ENCODE measurements at regions not wholly inside any gene's neighbourhood (a gene's known extent, or its start where the extent isn't known, plus 50 kb on each side); places are given as distances from the start of the nearest gene placed in this dataset.

GRCh38 chr19:30128211-30128610, 186.2 kb downstream of the URI1 start:
- DNase-seq (ENCODE audit: low read depth), result no peak

GRCh38 chr19:30130356-30131122, 188.5 kb downstream of the URI1 start:
- DNase-seq (ENCODE audit: low read depth), result no peak

- DNase-seq (ENCODE audit: low read depth), result no peak
Measured at GRCh38 chr19:30131246-30131645, 189.2 kb downstream of the URI1 start.

DNA sequence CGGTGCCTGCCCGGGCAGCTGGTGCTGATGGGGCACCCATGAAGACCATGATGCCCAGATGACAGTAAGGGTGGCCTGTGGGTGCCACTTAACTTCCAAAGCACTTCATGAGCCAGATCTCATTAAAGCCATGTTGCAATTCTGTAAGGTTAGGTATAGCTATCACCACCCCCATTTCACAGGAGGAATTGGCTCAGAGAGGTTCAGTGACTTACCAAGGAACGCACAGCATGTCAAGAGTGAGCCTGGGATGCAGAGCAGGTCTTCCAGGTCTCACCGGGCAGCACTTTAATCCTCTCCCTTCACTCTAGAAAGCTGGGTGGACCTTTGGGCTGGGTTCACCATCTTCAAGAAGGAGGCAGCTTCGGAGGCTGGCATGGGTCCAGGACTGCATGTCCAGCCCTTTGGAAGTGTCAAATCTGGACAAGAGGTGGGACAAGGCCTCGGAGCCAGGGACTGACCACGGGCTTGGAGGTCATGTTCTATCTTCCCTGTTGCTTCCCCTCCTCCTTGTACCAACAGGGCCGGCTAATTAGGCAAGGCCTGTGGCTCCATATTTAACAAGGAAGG, 189.8 kb downstream of the URI1 start:
- no peak for DNase-seq (ENCODE audit: low read depth)

GRCh38 chr19:30132343-30133075, 190.5 kb downstream of the URI1 start:
- no peak for DNase-seq (ENCODE audit: low read depth)

DNA sequence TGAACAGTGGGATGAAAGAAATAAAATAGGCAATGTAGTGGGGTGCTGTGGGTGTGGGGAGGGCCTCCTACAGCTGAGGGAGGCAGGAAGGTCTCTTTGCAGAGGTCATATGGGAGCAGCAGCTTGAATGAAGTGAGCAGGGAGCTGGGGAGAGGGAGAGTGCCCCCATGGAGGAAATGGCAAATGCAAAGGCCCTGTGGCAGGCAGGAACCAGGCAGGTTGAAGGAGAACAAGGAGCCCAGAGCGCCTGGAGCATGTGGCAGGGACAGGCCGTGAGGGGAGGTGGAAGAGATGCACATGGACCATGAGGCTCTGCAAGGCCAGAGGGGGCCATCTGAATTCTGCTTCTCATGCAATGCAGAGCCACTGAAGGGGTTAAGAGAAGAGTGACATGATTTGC, 191.8 kb downstream of the URI1 start:
- no peak for DNase-seq (ENCODE audit: low read depth)

- no peak for DNase-seq (ENCODE audit: low read depth)
Measured at GRCh38 chr19:30135093-30135757, 193.2 kb downstream of the URI1 start.

- DNase-seq (ENCODE audit: low read depth), result no peak
Measured at GRCh38 chr19:30135797-30136196, 193.8 kb downstream of the URI1 start.

DNA sequence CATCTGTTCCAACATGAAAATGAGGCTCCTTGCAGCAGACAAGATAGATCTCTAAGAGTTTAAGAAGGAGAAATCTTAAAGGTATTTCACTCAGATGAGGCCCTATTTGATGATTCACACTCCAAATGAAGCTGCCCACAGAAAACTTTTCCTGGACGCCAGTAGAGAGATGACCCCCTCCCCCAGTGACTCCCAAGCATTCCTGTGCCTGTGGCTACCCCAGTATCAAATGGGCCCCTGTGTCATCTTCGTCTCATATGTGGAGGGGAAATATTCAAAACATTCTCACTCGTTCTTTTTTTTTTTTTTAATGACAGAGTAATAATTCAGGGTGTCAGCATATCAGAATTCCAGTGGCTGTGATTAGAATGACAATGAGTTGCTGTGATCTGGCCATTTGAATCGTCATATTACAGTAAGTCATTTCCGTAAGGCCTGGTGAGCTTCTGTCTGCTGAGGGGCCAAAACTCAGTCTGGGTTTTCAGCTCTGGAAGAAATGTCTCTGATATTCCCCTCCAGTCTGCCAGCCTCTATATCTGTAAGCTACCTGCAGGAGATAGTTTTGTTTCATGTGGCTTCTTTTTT, 194.7 kb downstream of the URI1 start:
- DNase-seq (ENCODE audit: low read depth), result no peak

GRCh38 chr19:30137747-30138146, 195.7 kb downstream of the URI1 start:
- DNase-seq (ENCODE audit: low read depth), result no peak

- DNase-seq (ENCODE audit: low read depth), result no peak
Measured at GRCh38 chr19:30144242-30144758, 202.3 kb downstream of the URI1 start.

DNA sequence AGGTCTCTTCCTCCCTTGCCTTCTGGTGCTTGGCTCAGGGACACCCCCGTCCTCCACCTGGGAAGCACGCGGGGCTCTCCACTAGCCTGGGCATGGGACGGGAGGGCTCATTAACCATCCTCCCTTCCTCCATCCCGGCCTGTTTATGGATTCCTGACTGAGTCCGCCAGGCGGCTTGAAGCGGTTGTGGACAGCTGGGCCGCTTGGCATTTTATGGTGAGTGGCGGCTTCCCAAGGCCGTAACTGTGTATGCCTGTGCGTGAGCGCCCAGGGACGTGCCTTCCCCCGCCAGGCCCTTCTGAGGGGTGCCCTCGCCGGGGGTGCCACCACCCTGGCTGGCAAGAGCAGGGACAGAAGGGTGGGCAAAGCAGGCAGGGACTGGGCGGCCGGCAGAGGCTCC, 202.8 kb downstream of the URI1 start:
- no peak for DNase-seq (ENCODE audit: low read depth)

- no peak for DNase-seq (ENCODE audit: low read depth)
Measured at GRCh38 chr19:30145467-30145866, 203.4 kb downstream of the URI1 start.

GRCh38 chr19:30146346-30146745, 204.3 kb downstream of the URI1 start:
- DNase-seq (ENCODE audit: low read depth), result no peak

DNA sequence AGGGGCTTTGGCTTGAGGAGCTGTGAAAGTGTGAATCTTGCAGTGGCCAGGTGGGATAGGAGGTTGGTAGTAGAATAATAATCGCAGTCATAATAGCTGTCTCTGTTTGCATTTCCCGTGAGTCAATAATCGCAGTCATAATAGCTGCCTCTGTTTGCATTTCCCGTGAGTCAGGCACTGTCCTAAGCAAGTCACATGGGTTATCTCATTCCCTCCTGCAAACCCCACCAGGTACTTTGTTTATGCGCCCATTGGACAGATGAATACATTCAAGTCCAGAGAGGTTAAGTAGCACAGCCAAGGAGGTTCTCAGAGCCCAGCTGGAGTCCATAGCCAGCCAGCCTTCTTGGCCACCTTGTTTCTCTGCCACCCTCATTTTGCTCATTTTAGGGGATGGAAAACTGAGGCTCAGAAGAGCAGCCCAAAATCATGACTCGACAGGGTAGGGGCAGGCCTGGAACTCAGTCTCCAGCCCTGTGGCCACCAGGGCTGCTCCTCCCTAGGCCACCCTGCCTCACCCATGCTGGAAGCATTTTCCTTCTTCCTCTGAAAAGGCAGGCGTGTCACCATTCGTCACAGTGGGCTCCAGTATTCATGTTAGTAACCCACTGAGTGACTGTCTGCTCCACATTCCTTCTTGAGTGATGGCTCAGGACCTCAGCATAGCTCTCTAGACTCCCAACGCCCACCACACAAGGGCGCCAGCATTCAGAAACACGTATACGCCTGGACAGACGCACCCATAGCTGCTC, 206.2 kb downstream of the URI1 start:
- DNase-seq (ENCODE audit: low read depth), result no peak

GRCh38 chr19:30148803-30149202, 206.8 kb downstream of the URI1 start:
- DNase-seq (ENCODE audit: low read depth), result no peak

- no peak for DNase-seq (ENCODE audit: low read depth)
Measured at GRCh38 chr19:30149300-30149699, 207.3 kb downstream of the URI1 start.

- DNase-seq (ENCODE audit: low read depth), result no peak
Measured at GRCh38 chr19:30150626-30151025, 208.6 kb downstream of the URI1 start.

GRCh38 chr19:30151081-30151480, 209.0 kb downstream of the URI1 start:
- no peak for DNase-seq (ENCODE audit: low read depth)

DNA sequence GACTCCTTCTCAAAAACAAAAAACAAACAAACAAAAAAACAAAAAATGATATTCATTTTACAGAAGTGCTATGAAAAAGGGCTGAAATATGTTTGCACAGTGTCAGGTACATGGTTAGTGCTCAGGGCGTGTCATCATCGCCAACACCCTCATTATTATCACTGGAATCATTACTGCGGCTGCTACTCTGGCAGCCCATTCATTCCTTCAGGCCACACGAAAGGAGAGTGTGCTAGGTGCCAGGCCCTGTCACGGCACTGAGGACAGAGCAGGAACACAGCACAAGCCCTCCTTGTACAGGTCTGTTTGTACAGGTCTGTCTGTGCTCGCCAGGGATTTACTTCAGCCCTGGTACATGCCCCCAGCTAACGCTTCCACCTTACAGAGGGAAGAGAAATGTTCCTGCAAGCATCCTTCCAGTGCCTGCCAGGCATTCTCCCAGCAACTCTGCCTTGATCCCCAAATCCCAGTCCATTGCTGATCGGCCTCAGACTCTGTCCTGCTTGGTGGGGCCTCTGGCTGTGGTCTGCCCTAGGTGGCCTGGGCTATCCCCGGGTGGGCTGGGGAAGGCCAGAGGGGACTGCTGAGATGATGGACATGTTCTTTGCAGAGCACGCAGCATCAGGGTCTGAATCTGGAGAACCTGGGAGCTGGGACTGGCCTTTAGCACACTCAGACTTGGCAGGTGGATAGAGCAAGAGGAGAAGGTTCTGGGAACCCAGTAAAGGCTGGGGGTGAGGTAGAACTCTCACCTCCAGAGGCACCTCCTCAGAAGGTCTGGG, 210.7 kb downstream of the URI1 start:
- no peak for DNase-seq (ENCODE audit: low read depth)

Data from HS-5 (cell line).